CD14-positive monocyte (primary cell): ENCODE measurements at regions not wholly inside any gene's neighbourhood (a gene's known extent, or its start where the extent isn't known, plus 50 kb on each side); places are given as distances from the start of the nearest gene placed in this dataset.

ENCODE experiments used
- DNase-seq, 3 donors: peaks; one replicate each; pipeline ENCODE4 v3.0.0-alpha.2; 2011 to 2022
- H2AFZ ChIP-seq: 2 replicates; pipeline ENCODE4 v1.6.0; 2012; ENCODE audit warnings: mild to moderate bottlenecking, low read depth, low read length, inconsistent platforms; ENCODE audit not compliant: insufficient read depth, poor library complexity, severe bottlenecking
- H3K27ac ChIP-seq, 2 donors: 1 replicate in 1 of 2; 2 replicates in 1 of 2; pipeline ENCODE4 v1.5.1; 2012 to 2013; ENCODE audit warnings: low read length in 2 of 2, control low read depth in 1 of 2, inconsistent platforms in 1 of 2, low read depth in 1 of 2, mild to moderate bottlenecking in 1 of 2
- H3K27me3 ChIP-seq, 2 donors: one replicate each; pipeline versions ENCODE4 v1.6.0 to v1.6.1; 2011 to 2013; ENCODE audit warnings: low read length in 2 of 2; ENCODE audit not compliant: control insufficient read depth in 2 of 2, insufficient read depth in 2 of 2
- H3K36me3 ChIP-seq, 2 donors: replicated peaks in 1 of 2; 1 replicate in 1 of 2; 2 replicates in 1 of 2; pipeline versions ENCODE4 v1.5.1 to v1.6.1; 2012 to 2013; ENCODE audit warnings: low read length in 2 of 2, control low read depth in 1 of 2, inconsistent platforms in 1 of 2, mild to moderate bottlenecking in 1 of 2; ENCODE audit not compliant: insufficient read depth in 2 of 2, control insufficient read depth in 1 of 2
- H3K4me1 ChIP-seq, 2 donors: 1 replicate in 1 of 2; 2 replicates in 1 of 2; pipeline versions ENCODE4 v1.5.1 to v1.6.1; 2012 to 2013; ENCODE audit warnings: low read length in 2 of 2, control low read depth in 1 of 2, inconsistent platforms in 1 of 2, mild to moderate bottlenecking in 1 of 2, moderate library complexity in 1 of 2; ENCODE audit not compliant: insufficient read depth in 2 of 2, control insufficient read depth in 1 of 2
- H3K4me2 ChIP-seq: replicated peaks from 2 replicates; pipeline ENCODE3; 2012; ENCODE audit warnings: low read length, moderate library complexity, mild to moderate bottlenecking; ENCODE audit not compliant: poor library complexity, severe bottlenecking; ENCODE audit errors: extremely low read depth
- H3K4me3 ChIP-seq, 3 experiments: fragments of 200-600 bp in 1 of 3; sonication (generic) in 1 of 3; replicated peaks in 1 of 3; 1 replicate in 2 of 3; 2 replicates in 1 of 3; pipeline ENCODE4 v1.5.1; 2011 to 2013; ENCODE audit warnings: low read length in 3 of 3, mild to moderate bottlenecking in 3 of 3, control low read depth in 2 of 3, low read depth in 2 of 3, inconsistent platforms in 1 of 3, moderate library complexity in 1 of 3
- H3K79me2 ChIP-seq: 2 replicates; pipeline ENCODE4 v1.6.0; 2012; ENCODE audit warnings: mild to moderate bottlenecking, control low read depth, inconsistent platforms, low read length, moderate library complexity; ENCODE audit not compliant: insufficient read depth
- H3K9ac ChIP-seq: 2 replicates; pipeline ENCODE4 v1.6.0; 2017; ENCODE audit warnings: low read length, mild to moderate bottlenecking; ENCODE audit not compliant: insufficient read depth, poor library complexity, severe bottlenecking
- H3K9me3 ChIP-seq, 2 donors: replicated peaks in 1 of 2; 1 replicate in 1 of 2; 2 replicates in 1 of 2; pipeline versions ENCODE4 v1.5.1 to v1.6.1; 2012 to 2013; ENCODE audit warnings: low read length in 2 of 2, control low read depth in 1 of 2; ENCODE audit not compliant: control insufficient read depth in 1 of 2, insufficient read depth in 1 of 2
- H4K20me1 ChIP-seq: 2 replicates; pipeline ENCODE4 v1.6.0; 2012; ENCODE audit warnings: mild to moderate bottlenecking, low read length, control low read depth, moderate library complexity; ENCODE audit not compliant: insufficient read depth
- H3K27ac Mint-ChIP-seq, 7 donors: one replicate each; pipeline ENCODE4 v1.8.0; 2020; ENCODE audit warnings: mild to moderate bottlenecking in 7 of 7, mixed read lengths in 7 of 7, moderate library complexity in 6 of 7, inconsistent platforms in 2 of 7
- H3K27me3 Mint-ChIP-seq, 3 donors: one replicate each; pipeline ENCODE4 v1.8.0; 2021 to 2022; ENCODE audit warnings: low read depth in 3 of 3, mild to moderate bottlenecking in 3 of 3, mixed read lengths in 3 of 3, moderate library complexity in 3 of 3, inconsistent platforms in 1 of 3
- H3K36me3 Mint-ChIP-seq, 2 donors: one replicate each; pipeline ENCODE4 v1.8.0; 2020; ENCODE audit warnings: mixed read lengths in 2 of 2, inconsistent platforms in 1 of 2, mild to moderate bottlenecking in 1 of 2
- H3K4me1 Mint-ChIP-seq: one replicate; pipeline ENCODE4 v1.8.0; 2020; ENCODE audit warnings: mild to moderate bottlenecking, mixed read lengths
- H3K4me3 Mint-ChIP-seq, 2 donors: one replicate each; pipeline ENCODE4 v1.8.0; 2020; ENCODE audit warnings: mild to moderate bottlenecking in 2 of 2, mixed read lengths in 2 of 2, moderate library complexity in 1 of 2
- H3K9me3 Mint-ChIP-seq, 7 donors: one replicate each; pipeline ENCODE4 v1.8.0; 2020 to 2022; ENCODE audit warnings: mixed read lengths in 7 of 7, mild to moderate bottlenecking in 6 of 7, moderate library complexity in 6 of 7, inconsistent platforms in 2 of 7
- CTCF ChIP-seq: fragments of 200-600 bp; IDR thresholded peaks from one replicate; pipeline ENCODE4 v1.8.0; 2022; ENCODE audit warnings: antibody characterized with exemption, mild to moderate bottlenecking
- WGBS: methylation state at CpG from one replicate; pipeline ENCODE4 v1.1.5; 2013; ENCODE audit warnings: missing lambda C conversion rate; ENCODE audit not compliant: insufficient coverage; 5-methylcytosine and 5-hydroxymethylcytosine counted together
- intact Hi-C, 2 donors: fragments of 100-400 bp; cut with micrococcal nuclease; formaldehyde crosslinking; loops; one replicate each; pipeline versions ENCODE4 v1.15.0 to v1.15.1; 2023

GRCh38 chr5:12780536-12780935 is 876.3 kb upstream of the CTNND2 start:
- intact Hi-C loops = no loop called here
- Mint-ChIP-seq H3K27ac (no peak overlapping the region), H3K4me3 (no peak overlapping the region), H3K4me1 (no peaks in the 10 kb centered on the region), H3K27me3 (peaks cover 0 to 1% (median 0%) of the 10 kb centered on the region in 3 donors), H3K36me3 (no peaks in the 10 kb centered on the region), H3K9me3 (peaks cover 0 to 6% (median 2%) of the 10 kb centered on the region in 7 donors)
- Histone ChIP-seq H3K27ac (no peak overlapping the region), H4K20me1 (no peaks in the 10 kb centered on the region), H3K27me3 (no peaks in the 10 kb centered on the region), H3K9ac (no peak overlapping the region), H3K4me1 (no peaks in the 10 kb centered on the region), H2AFZ (no peak overlapping the region), H3K4me2 (no peak overlapping the region), H3K4me3 (no peak overlapping the region), H3K9me3 (peaks cover 0 to 2% of the 10 kb centered on the region in 2 donors), H3K79me2 (no peaks in the 10 kb centered on the region), H3K36me3 (no peaks in the 10 kb centered on the region)
- no peak for DNase-seq
- TF ChIP-seq CTCF = no peak
- no CpG with 5 or more reads among the region's 5 CpGs for WGBS

- H3K9ac ChIP-seq = no peak overlapping the region
- no peaks in the 10 kb centered on the region for H3K36me3 ChIP-seq
- Mint-ChIP-seq H3K36me3 (no peaks in the 10 kb centered on the region), H3K9me3 (peaks cover 0 to 6% (median 0%) of the 10 kb centered on the region in 7 donors), H3K4me1 (no peaks in the 10 kb centered on the region), H3K4me3 (no peak overlapping the region), H3K27me3 (no peaks in the 10 kb centered on the region), H3K27ac (no peak overlapping the region)
- intact Hi-C loops = no loop called here
- no peaks in the 10 kb centered on the region for H3K79me2 ChIP-seq
- H3K4me3 ChIP-seq = no peak overlapping the region
- no peaks in the 10 kb centered on the region for H3K27me3 ChIP-seq
- no peaks in the 10 kb centered on the region for H4K20me1 ChIP-seq
- H3K27ac ChIP-seq = no peak overlapping the region
- H3K4me2 ChIP-seq = no peak overlapping the region
- TF ChIP-seq CTCF = no peak
- no peaks in the 10 kb centered on the region for H3K4me1 ChIP-seq
- 85% methylated on average over 2 of the region's 3 CpGs for WGBS
- H3K9me3 ChIP-seq = peaks cover 0 to 2% of the 10 kb centered on the region in 2 donors
- no peak for DNase-seq
- no peak overlapping the region for H2AFZ ChIP-seq
Observed at GRCh38 chr5:12777342-12777741, 873.1 kb upstream of the CTNND2 start.
